IMR-90 (cell line): ENCODE measurements at regions not wholly inside any gene's neighbourhood (a gene's known extent, or its start where the extent isn't known, plus 50 kb on each side); places are given as distances from the start of the nearest gene placed in this dataset.

Source experiments
- ATAC-seq: fragments of 200-7000 bp; cut with Tn5 transposase; 2 replicates; pipeline ENCODE4 v1.9.1; 2020; ENCODE audit warnings: low read depth, mild to moderate bottlenecking, moderate library complexity
- BruUV-seq: library from RNA; stranded (reverse); fragments of 400-500 nt; replicated peaks from 2 replicates; lab custom pipeline; 2021; lab: Mats Ljungman, UMichigan
- CTCF ChIA-PET: fragments of 300-600 bp; formaldehyde crosslinking; extraction: SDS; loops from one replicate; lab custom pipeline; 2021; ENCODE audit warnings: antibody characterized with exemption; lab: Yijun Ruan, JAX
- POLR2A ChIA-PET: fragments of 300-600 bp; sonication (Branson Sonifier 250); formaldehyde crosslinking; loops from one replicate; lab custom pipeline; 2022; ENCODE audit warnings: antibody characterized with exemption; ENCODE audit not compliant: unreplicated experiment; lab: Charles Lee
- DNase-seq: peaks from one replicate; pipeline ENCODE4 v3.0.0; 2013
- H2AFZ ChIP-seq: replicated peaks from 2 replicates; pipeline ENCODE3; 2013; ENCODE audit warnings: low read length, mild to moderate bottlenecking; ENCODE audit not compliant: poor library complexity
- H2AK5ac ChIP-seq: 2 replicates; pipeline ENCODE4 v1.6.1; 2013; ENCODE audit warnings: low read depth, low read length, inconsistent platforms
- H2AK9ac ChIP-seq: replicated peaks from 2 replicates; pipeline ENCODE3; 2013; ENCODE audit warnings: mild to moderate bottlenecking, low read depth, low read length, moderate library complexity; ENCODE audit not compliant: poor library complexity
- H2BK120ac ChIP-seq: 2 replicates; pipeline ENCODE4 v1.6.1; 2013; ENCODE audit warnings: low read depth, low read length, inconsistent platforms
- H2BK15ac ChIP-seq: 3 replicates; pipeline ENCODE4 v1.6.1; 2013; ENCODE audit warnings: low read depth, low read length, inconsistent platforms
- H2BK20ac ChIP-seq: 2 replicates; pipeline ENCODE4 v1.6.1; 2013; ENCODE audit warnings: low read depth, mild to moderate bottlenecking, inconsistent platforms, low read length, moderate library complexity
- H2BK5ac ChIP-seq: 2 replicates; pipeline ENCODE4 v1.6.1; 2013; ENCODE audit warnings: mild to moderate bottlenecking, low read depth, low read length, inconsistent platforms; ENCODE audit not compliant: poor library complexity, severe bottlenecking
- H3K14ac ChIP-seq: replicated peaks from 2 replicates; pipeline ENCODE4 v1.6.1; 2013; ENCODE audit warnings: low read depth, low read length, inconsistent platforms
- H3K18ac ChIP-seq: 2 replicates; pipeline ENCODE4 v1.6.1; 2013; ENCODE audit warnings: low read depth, low read length, control low read depth
- H3K23ac ChIP-seq: 2 replicates; pipeline ENCODE4 v1.6.1; 2013; ENCODE audit warnings: low read depth, low read length, inconsistent platforms
- H3K27ac ChIP-seq: 2 replicates; pipeline ENCODE4 v1.5.1; 2013; ENCODE audit warnings: mild to moderate bottlenecking, control low read depth, low read length; ENCODE audit not compliant: insufficient read depth
- H3K27me3 ChIP-seq: 2 replicates; pipeline ENCODE4 v1.6.1; 2013; ENCODE audit warnings: low read length; ENCODE audit not compliant: control insufficient read depth, insufficient read depth
- H3K36me3 ChIP-seq: 2 replicates; pipeline ENCODE4 v1.6.1; 2013; ENCODE audit warnings: low read length, mixed read lengths; ENCODE audit not compliant: control insufficient read depth, insufficient read depth
- H3K4ac ChIP-seq: 2 replicates; pipeline ENCODE4 v1.6.1; 2013; ENCODE audit warnings: low read depth, low read length, inconsistent platforms
- H3K4me1 ChIP-seq: 2 replicates; pipeline ENCODE4 v1.6.1; 2013; ENCODE audit warnings: low read length, mixed read lengths; ENCODE audit not compliant: control insufficient read depth, insufficient read depth
- H3K4me2 ChIP-seq: 2 replicates; pipeline ENCODE4 v1.6.1; 2013; ENCODE audit warnings: low read depth, mild to moderate bottlenecking, control low read depth, low read length, moderate library complexity
- H3K4me3 ChIP-seq: 2 replicates; pipeline ENCODE4 v1.5.1; 2013; ENCODE audit warnings: low read depth, mild to moderate bottlenecking, control low read depth, low read length, moderate library complexity; ENCODE audit not compliant: insufficient read depth
- H3K56ac ChIP-seq: 2 replicates; pipeline ENCODE4 v1.6.1; 2013; ENCODE audit warnings: low read length, inconsistent platforms; ENCODE audit not compliant: insufficient read depth; ENCODE audit errors: extremely low read depth
- H3K79me1 ChIP-seq, 2 experiments: 2 replicates each; pipeline ENCODE4 v1.6.1; 2013; ENCODE audit warnings: low read length in 2 of 2, inconsistent platforms in 1 of 2, low read depth in 1 of 2
- H3K9ac ChIP-seq: 2 replicates; pipeline ENCODE4 v1.6.1; 2013; ENCODE audit warnings: low read depth, low read length, control low read depth
- H3K9me1 ChIP-seq: 2 replicates; pipeline ENCODE4 v1.6.1; 2013; ENCODE audit warnings: low read length, inconsistent platforms; ENCODE audit not compliant: insufficient read depth
- H3K9me3 ChIP-seq: 2 replicates; pipeline ENCODE4 v1.6.1; 2013; ENCODE audit warnings: low read length; ENCODE audit not compliant: control insufficient read depth, insufficient read depth
- H4K20me1 ChIP-seq: 2 replicates; pipeline ENCODE4 v1.6.1; 2013; ENCODE audit warnings: low read length, inconsistent platforms; ENCODE audit not compliant: insufficient read depth
- H4K5ac ChIP-seq: 2 replicates; pipeline ENCODE4 v1.6.1; 2013; ENCODE audit warnings: mild to moderate bottlenecking, low read depth, low read length, control low read depth
- H4K8ac ChIP-seq, 2 experiments: 2 replicates each; pipeline ENCODE4 v1.6.1; 2013; ENCODE audit warnings: low read depth in 2 of 2, low read length in 2 of 2, control low read depth in 1 of 2, inconsistent platforms in 1 of 2
- H4K91ac ChIP-seq: 2 replicates; pipeline ENCODE4 v1.6.1; 2013; ENCODE audit warnings: low read depth, low read length, inconsistent platforms; ENCODE audit not compliant: insufficient read depth
- BHLHE40 ChIP-seq: fragments of 150-350 bp; IDR thresholded peaks from 2 replicates; pipeline ENCODE4 v1.6.1; 2016; ENCODE audit warnings: mild to moderate bottlenecking, low read depth, low read length
- CHD1 ChIP-seq: IDR thresholded peaks from 2 replicates; pipeline ENCODE4 v1.6.1; 2012; ENCODE audit warnings: low read depth, low read length, improper control_type of control experiment
- ELK1 ChIP-seq: fragments of 150-350 bp; IDR thresholded peaks from 2 replicates; pipeline ENCODE4 v1.6.1; 2016; ENCODE audit warnings: low read depth, mild to moderate bottlenecking, low read length, moderate library complexity, borderline replicate concordance
- FOS ChIP-seq: fragments of 150-350 bp; IDR thresholded peaks from 2 replicates; pipeline ENCODE4 v1.6.1; 2016; ENCODE audit warnings: low read depth, low read length
- MAFK ChIP-seq: IDR thresholded peaks from 2 replicates; pipeline ENCODE4 v1.6.1; 2012; ENCODE audit warnings: low read depth, low read length, improper control_type of control experiment
- MAZ ChIP-seq: IDR thresholded peaks from 2 replicates; pipeline ENCODE4 v1.6.1; 2012; ENCODE audit warnings: low read depth, mild to moderate bottlenecking, low read length, improper control_type of control experiment, moderate library complexity, borderline replicate concordance
- MXI1 ChIP-seq: IDR thresholded peaks from 2 replicates; pipeline ENCODE4 v1.6.1; 2012; ENCODE audit warnings: low read depth, mild to moderate bottlenecking, low read length, moderate library complexity, borderline replicate concordance
- NFE2L2 ChIP-seq: fragments of 150-350 bp; IDR thresholded peaks from 2 replicates; pipeline ENCODE4 v1.6.1; 2016; ENCODE audit warnings: low read depth, mild to moderate bottlenecking, low read length
- POLR2A ChIP-seq: IDR thresholded peaks from 2 replicates; pipeline ENCODE4 v1.6.1; 2012; ENCODE audit warnings: mild to moderate bottlenecking, low read depth, low read length
- RAD21 ChIP-seq: IDR thresholded peaks from 2 replicates; pipeline ENCODE4 v1.6.1; 2012; ENCODE audit warnings: low read length, improper control_type of control experiment
- RCOR1 ChIP-seq: IDR thresholded peaks from 2 replicates; pipeline ENCODE4 v1.6.1; 2012; ENCODE audit warnings: mild to moderate bottlenecking, low read length, improper control_type of control experiment; ENCODE audit not compliant: insufficient replicate concordance
- RFX5 ChIP-seq: IDR thresholded peaks from 2 replicates; pipeline ENCODE4 v1.8.0; 2012; ENCODE audit warnings: low read depth, mild to moderate bottlenecking, low read length, moderate library complexity
- SMC3 ChIP-seq: fragments of 150-350 bp; IDR thresholded peaks from 2 replicates; pipeline ENCODE4 v1.6.1; 2016; ENCODE audit warnings: low read depth, mild to moderate bottlenecking, antibody characterized with exemption, low read length, moderate library complexity
- USF2 ChIP-seq: fragments of 150-350 bp; IDR thresholded peaks from 2 replicates; pipeline ENCODE4 v1.6.1; 2017; ENCODE audit warnings: mild to moderate bottlenecking, antibody characterized with exemption, low read length, low read depth
- WGBS, 2 experiments: methylation state at CpG; one replicate each; pipeline versions ENCODE4 v1.1.5 to v1.1.7; 2013; ENCODE audit warnings: missing lambda C conversion rate in 2 of 2; ENCODE audit not compliant: insufficient read length in 1 of 2; ENCODE audit errors: extremely low coverage in 2 of 2; 5-methylcytosine and 5-hydroxymethylcytosine counted together
- dilution Hi-C: fragments of 300-500 bp; cut with HindIII; formaldehyde crosslinking; loops from one replicate; pipeline ENCODE4 v1.14.3; 2018; ENCODE audit warnings: low sequenced_read_pairs; ENCODE audit not compliant: unreplicated experiment
- in situ Hi-C: fragments of 300-500 bp; cut with MboI; formaldehyde crosslinking; loops from 3 replicates; pipeline ENCODE4 v1.14.3; 2019; ENCODE audit warnings: low sequenced_read_pairs, inconsistent platforms, mixed read lengths
- intact Hi-C: fragments of 100-400 bp; cut with micrococcal nuclease; formaldehyde crosslinking; loops from 2 replicates; pipeline ENCODE4 v1.10.0; 2022

GRCh38 chr4:123739806-123740205 is 343.2 kb downstream of the SPRY1 start:
- Histone ChIP-seq H2BK120ac (no peak overlapping the region), H2BK5ac (no peak overlapping the region), H4K20me1 (no peaks in the 10 kb centered on the region), H2AFZ (no peak overlapping the region), H3K79me1 (no peaks in the 10 kb centered on the region), H4K8ac (no peak overlapping the region), H3K4ac (no peak overlapping the region), H3K36me3 (no peaks in the 10 kb centered on the region), H3K27ac (no peak overlapping the region), H3K4me2 (no peak overlapping the region), H4K5ac (no peak overlapping the region), H2BK20ac (no peak overlapping the region), H3K9ac (no peak overlapping the region), H3K23ac (no peak overlapping the region), H2AK5ac (no peak overlapping the region), H3K14ac (no peak overlapping the region), H3K18ac (no peak overlapping the region), H3K56ac (no peak overlapping the region), H3K9me1 (0 out of 2 replicates have a peak, but pooled peaks cover under 1% of the 10 kb centered on the region), H3K27me3 (no peaks in the 10 kb centered on the region), H3K4me1 (0 out of 2 replicates have a peak, but pooled peaks cover 3% of the 10 kb centered on the region), H2AK9ac (no peak overlapping the region), H4K91ac (no peak overlapping the region), H3K4me3 (no peak overlapping the region), H3K9me3 (no peaks in the 10 kb centered on the region), H2BK15ac (no peak overlapping the region)
- intact Hi-C loops, result no loop called here
- 94% methylated on average over 2 of the region's 4 CpGs; no CpG with 5 or more reads in 1 of the 2 experiments for WGBS, 2 experiments
- ATAC-seq, result no peak
- in situ Hi-C loops, result no loop called here
- dilution Hi-C loops, result no loop called here
- ChIA-PET POLR2A (no interaction called here), CTCF (no interaction called here)
- DNase-seq, result no peak
- no peak for TF ChIP-seq RAD21
- TF ChIP-seq CHD1, result no peak
- TF ChIP-seq NFE2L2, result no peak
- TF ChIP-seq RCOR1, result no peak
- TF ChIP-seq SMC3, result no peak
- no peak for TF ChIP-seq RFX5
- no peak for TF ChIP-seq FOS
- TF ChIP-seq BHLHE40, result no peak
- TF ChIP-seq MXI1, result no peak
- TF ChIP-seq ELK1, result no peak
- TF ChIP-seq POLR2A, result no peak
- TF ChIP-seq MAZ, result no peak
- TF ChIP-seq USF2, result no peak
- no peak for TF ChIP-seq MAFK
- BruUV-seq, result no TSS peak
